ENCODE measurements at regions not wholly inside any gene's neighbourhood (a gene's known extent, or its start where the extent isn't known, plus 50 kb on each side); places are given as distances from the start of the nearest gene placed in this dataset.

DNA sequence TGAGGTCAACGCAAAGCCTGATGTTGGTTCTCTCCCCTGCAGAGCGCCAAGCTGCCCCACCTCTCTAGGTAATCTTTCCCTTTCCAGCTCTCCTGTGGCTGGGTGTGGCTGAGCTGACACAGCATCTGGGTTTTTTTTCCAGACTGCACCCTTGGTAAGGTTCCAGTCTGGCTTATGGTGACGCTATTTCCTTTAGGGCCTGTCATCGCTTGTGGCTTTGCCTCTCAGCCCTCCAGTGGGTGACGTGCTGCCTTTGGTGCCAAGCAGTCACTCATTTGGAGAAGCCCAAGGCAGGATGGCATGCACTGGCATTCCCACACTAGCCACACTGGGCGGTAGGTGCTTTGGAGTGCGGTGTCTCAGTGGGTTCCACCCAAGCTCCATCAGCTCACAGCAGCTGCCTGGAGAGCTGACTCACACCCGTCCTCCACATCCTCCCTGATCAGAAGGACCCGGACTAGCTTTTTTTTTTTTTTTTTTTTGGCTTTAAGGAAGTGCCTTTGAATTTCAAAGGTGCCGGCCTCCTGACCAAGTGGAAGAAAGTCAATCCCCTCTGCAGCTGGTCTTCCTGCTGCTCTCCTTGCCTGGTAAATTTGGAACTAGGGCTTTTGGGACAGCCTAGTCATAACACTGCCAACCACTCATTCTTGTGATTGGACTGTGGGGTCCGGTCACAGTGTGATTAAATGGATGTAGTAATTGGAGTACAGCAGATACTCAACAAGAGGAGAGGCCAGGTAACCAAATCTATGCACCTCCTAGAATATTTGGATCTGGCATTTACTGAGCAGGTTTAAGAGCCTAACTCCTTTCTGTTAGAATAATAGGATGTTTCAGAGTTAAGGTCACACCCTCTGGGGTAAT, 153.6 kb downstream of the CD83 start:
- TF ChIP-seq CTCF (IDR thresholded peaks at IDR 0.05; ENCODE audit: low read length), result no peak
- TF ChIP-seq EZH2phosphoT487 (IDR thresholded peaks at IDR 0.05; ENCODE audit: low read length), result no peak

All from MM.1S (cell line).